DND-41 (cell line): ENCODE measurements at regions not wholly inside any gene's neighbourhood (a gene's known extent, or its start where the extent isn't known, plus 50 kb on each side); places are given as distances from the start of the nearest gene placed in this dataset.
A peak's percentile ranks its signal among the peaks of the same experiment; 100 is the strongest.

Source experiments
- ATAC-seq: fragments of 200-7000 bp; cut with Tn5 transposase; 3 replicates; pipeline ENCODE4 v1.9.1; 2021; ENCODE audit warnings: low read depth; ENCODE audit not compliant: insufficient read depth
- DNase-seq: peaks from one replicate; pipeline ENCODE4 v3.0.0-alpha.2; 2020
- H2AFZ ChIP-seq: 2 replicates; pipeline ENCODE4 v1.6.0; 2012; ENCODE audit warnings: low read depth, low read length
- H3K27ac ChIP-seq: 2 replicates; pipeline ENCODE4 v1.5.1; 2012; ENCODE audit warnings: low read length, inconsistent platforms
- H3K27me3 ChIP-seq: fragments of 200-600 bp; sonication (generic); 2 replicates; pipeline ENCODE4 v1.6.0; 2012; ENCODE audit warnings: low read length, mild to moderate bottlenecking, inconsistent platforms; ENCODE audit not compliant: insufficient read depth, poor library complexity
- H3K36me3 ChIP-seq: 2 replicates; pipeline ENCODE4 v1.5.1; 2012; ENCODE audit warnings: low read length, inconsistent platforms; ENCODE audit not compliant: insufficient read depth
- H3K4me1 ChIP-seq: 2 replicates; pipeline ENCODE4 v1.5.1; 2012; ENCODE audit warnings: mild to moderate bottlenecking, low read length; ENCODE audit not compliant: insufficient read depth
- H3K4me2 ChIP-seq: 2 replicates; pipeline ENCODE4 v1.6.0; 2012; ENCODE audit warnings: mild to moderate bottlenecking, moderate library complexity, low read length, inconsistent platforms; ENCODE audit not compliant: insufficient read depth
- H3K4me3 ChIP-seq, 2 experiments: fragments of 200-600 bp in 1 of 2; shearing (Covaris generic) in 1 of 2; 2 replicates each; pipeline ENCODE4 v1.5.1; 2012 to 2016; ENCODE audit warnings: inconsistent platforms in 2 of 2, low read length in 2 of 2, mild to moderate bottlenecking in 2 of 2, low read depth in 1 of 2, moderate library complexity in 1 of 2
- H3K79me2 ChIP-seq: 2 replicates; pipeline ENCODE4 v1.6.0; 2012; ENCODE audit warnings: low read length, inconsistent platforms; ENCODE audit not compliant: insufficient read depth
- H3K9ac ChIP-seq: 2 replicates; pipeline ENCODE4 v1.6.0; 2012; ENCODE audit warnings: low read depth, mild to moderate bottlenecking, inconsistent platforms, low read length, moderate library complexity
- H3K9me3 ChIP-seq: 2 replicates; pipeline ENCODE4 v1.5.1; 2012; ENCODE audit warnings: low read length, moderate library complexity, mild to moderate bottlenecking, inconsistent platforms; ENCODE audit not compliant: insufficient read depth, severe bottlenecking
- H4K20me1 ChIP-seq: 2 replicates; pipeline ENCODE4 v1.6.0; 2012; ENCODE audit warnings: low read length; ENCODE audit not compliant: insufficient read depth
- CTCF ChIP-seq: IDR thresholded peaks from 2 replicates; pipeline ENCODE4 v1.5.1; 2012; ENCODE audit warnings: borderline replicate concordance, low read length, moderate library complexity, mild to moderate bottlenecking; ENCODE audit not compliant: poor library complexity, severe bottlenecking; ENCODE audit errors: extremely low read depth
- EZH2 ChIP-seq: IDR thresholded peaks from 3 replicates; pipeline ENCODE4 v1.6.1; 2012; ENCODE audit warnings: borderline replicate concordance, low read depth, mild to moderate bottlenecking, moderate library complexity, low read length, inconsistent platforms; ENCODE audit not compliant: severe bottlenecking

- H3K4me3 ChIP-seq, result no peak overlapping the region
- H3K9ac ChIP-seq, result no peak overlapping the region
- H4K20me1 ChIP-seq, result no peaks in the 10 kb centered on the region
- no peak for DNase-seq
- H3K27me3 ChIP-seq, result no peaks in the 10 kb centered on the region
- H2AFZ ChIP-seq, result no peak overlapping the region
- H3K4me2 ChIP-seq, result no peak overlapping the region
- H3K4me1 ChIP-seq, result peaks cover 17% of the 10 kb centered on the region
- no peak for ATAC-seq
- H3K79me2 ChIP-seq, result no peaks in the 10 kb centered on the region
- no peaks in the 10 kb centered on the region for H3K36me3 ChIP-seq
- no peak for TF ChIP-seq EZH2
- TF ChIP-seq CTCF, result no peak
- H3K9me3 ChIP-seq, result no peaks in the 10 kb centered on the region
- H3K27ac ChIP-seq, result no peak overlapping the region
Measured at GRCh38 chr1:55376897-55377296, 161.7 kb upstream of the USP24 start.

- DNase-seq (peak; percentile 45), ATAC-seq (peak; percentile 77)
- Histone ChIP-seq H3K4me1 (peaks cover 17% of the 10 kb centered on the region), H3K9ac (no peak overlapping the region), H3K27me3 (no peaks in the 10 kb centered on the region), H3K4me3 (no peak overlapping the region), H3K4me2 (no peak overlapping the region), H3K9me3 (no peaks in the 10 kb centered on the region), H4K20me1 (no peaks in the 10 kb centered on the region), H2AFZ (no peak overlapping the region), H3K27ac (no peak overlapping the region), H3K79me2 (no peaks in the 10 kb centered on the region), H3K36me3 (no peaks in the 10 kb centered on the region)
- TF ChIP-seq CTCF, result peak; percentile 87
- no peak for TF ChIP-seq EZH2
Measured at GRCh38 chr1:55375617-55376258, 160.6 kb upstream of the USP24 start.

- Histone ChIP-seq H4K20me1 (no peaks in the 10 kb centered on the region), H3K4me3 (no peak overlapping the region), H3K36me3 (no peaks in the 10 kb centered on the region), H3K27me3 (no peaks in the 10 kb centered on the region), H3K27ac (no peak overlapping the region), H3K4me2 (no peak overlapping the region), H3K4me1 (peaks cover 17% of the 10 kb centered on the region), H2AFZ (no peak overlapping the region), H3K9ac (no peak overlapping the region), H3K79me2 (no peaks in the 10 kb centered on the region), H3K9me3 (no peaks in the 10 kb centered on the region)
- ATAC-seq (no peak), DNase-seq (no peak)
- TF ChIP-seq CTCF (no peak), EZH2 (no peak)
Measured at GRCh38 chr1:55374801-55375616, 159.8 kb upstream of the USP24 start.
